ENCODE measurements at regions not wholly inside any gene's neighbourhood (a gene's known extent, or its start where the extent isn't known, plus 50 kb on each side); places are given as distances from the start of the nearest gene placed in this dataset.
A peak's percentile ranks its signal among the peaks of the same experiment; 100 is the strongest.

DNA sequence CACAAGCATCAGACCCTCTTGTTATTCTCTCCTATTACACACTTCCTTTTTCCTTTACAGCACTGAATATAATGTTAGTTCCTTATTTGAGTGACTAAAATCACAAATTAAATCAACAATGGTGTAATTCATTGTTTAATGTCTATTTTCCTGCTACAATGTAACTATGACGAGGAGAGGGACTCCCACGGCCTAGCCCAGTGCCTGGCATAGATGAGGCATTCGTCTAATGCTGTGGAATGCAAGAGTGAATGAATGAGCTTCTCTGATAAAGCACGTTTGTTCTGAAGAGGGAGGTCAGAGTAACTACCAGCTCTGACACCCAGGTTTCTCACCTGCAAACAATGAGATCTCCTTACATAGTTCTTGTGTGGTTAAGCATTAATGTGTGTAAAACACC lies 479.4 kb downstream of the OMA1 start:
- DNase-seq (ENCODE audit: low read depth) = no peak
- TF ChIP-seq CTCF (conservative IDR thresholded peaks at IDR 0.05; ENCODE audit: low read depth, low read length) = no peak

DNA sequence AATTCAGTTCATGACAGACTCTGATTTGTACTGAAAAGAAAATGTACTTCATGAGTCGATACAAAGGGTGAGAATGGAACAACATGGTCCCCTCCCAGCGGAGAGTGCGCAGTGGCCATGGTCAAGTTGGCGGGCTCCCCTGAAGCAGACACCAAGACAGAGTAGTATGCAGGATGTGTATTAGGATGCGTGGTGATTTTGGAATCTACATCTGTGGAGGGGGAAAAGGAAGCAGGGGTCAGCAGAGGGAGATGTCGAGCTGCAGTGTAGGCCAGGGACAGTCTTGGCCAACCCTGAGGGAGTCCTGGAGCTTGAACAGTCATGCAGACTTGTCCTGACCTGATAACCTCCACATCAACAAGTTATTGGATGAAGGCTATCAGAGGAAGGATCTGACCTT lies 481.0 kb downstream of the OMA1 start:
- TF ChIP-seq CTCF (conservative IDR thresholded peaks at IDR 0.05; ENCODE audit: low read depth, low read length) = peak; percentile 4
- DNase-seq (ENCODE audit: low read depth) = no peak
- H3K4me3 ChIP-seq (ENCODE audit: low read depth, low read length) = no peak overlapping the region

More for the DNA sequence above, 479.4 kb downstream of the OMA1 start:
- H3K4me3 ChIP-seq (ENCODE audit: low read depth, low read length) = no peak overlapping the region

GRCh38 chr1:58064166-58064565 lies 482.4 kb downstream of the OMA1 start:
- no peak overlapping the region for H3K4me3 ChIP-seq (ENCODE audit: low read depth, low read length)
- no peak for TF ChIP-seq CTCF (conservative IDR thresholded peaks at IDR 0.05; ENCODE audit: low read depth, low read length)
- DNase-seq (ENCODE audit: low read depth) = no peak

DNA sequence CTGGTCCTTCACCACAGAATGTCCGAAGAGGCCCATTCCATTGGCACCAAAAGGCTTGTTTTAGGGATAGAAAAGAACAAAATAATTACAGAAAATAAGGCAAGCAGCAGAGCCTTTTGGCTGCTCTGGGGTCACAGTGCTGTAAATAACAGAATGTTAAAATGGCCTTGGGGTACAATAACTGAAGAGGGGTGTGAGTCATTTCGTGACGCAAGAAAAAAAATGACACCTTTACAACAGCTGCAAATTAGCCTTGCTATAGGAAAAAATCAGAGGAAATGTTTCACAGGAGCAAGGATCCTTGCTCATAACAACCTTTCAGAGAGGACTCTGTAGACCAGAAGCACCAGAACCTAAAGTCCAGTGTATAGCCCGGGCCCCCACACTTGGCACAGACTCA lies 483.4 kb downstream of the OMA1 start:
- no peak for DNase-seq (ENCODE audit: low read depth)
- no peak for TF ChIP-seq CTCF (conservative IDR thresholded peaks at IDR 0.05; ENCODE audit: low read depth, low read length)
- H3K4me3 ChIP-seq (ENCODE audit: low read depth, low read length) = no peak overlapping the region

GRCh38 chr1:58062635-58063034 lies 483.9 kb downstream of the OMA1 start:
- TF ChIP-seq CTCF (conservative IDR thresholded peaks at IDR 0.05; ENCODE audit: low read depth, low read length) = no peak
- no peak overlapping the region for H3K4me3 ChIP-seq (ENCODE audit: low read depth, low read length)
- DNase-seq (ENCODE audit: low read depth) = peak; percentile 38

DNA sequence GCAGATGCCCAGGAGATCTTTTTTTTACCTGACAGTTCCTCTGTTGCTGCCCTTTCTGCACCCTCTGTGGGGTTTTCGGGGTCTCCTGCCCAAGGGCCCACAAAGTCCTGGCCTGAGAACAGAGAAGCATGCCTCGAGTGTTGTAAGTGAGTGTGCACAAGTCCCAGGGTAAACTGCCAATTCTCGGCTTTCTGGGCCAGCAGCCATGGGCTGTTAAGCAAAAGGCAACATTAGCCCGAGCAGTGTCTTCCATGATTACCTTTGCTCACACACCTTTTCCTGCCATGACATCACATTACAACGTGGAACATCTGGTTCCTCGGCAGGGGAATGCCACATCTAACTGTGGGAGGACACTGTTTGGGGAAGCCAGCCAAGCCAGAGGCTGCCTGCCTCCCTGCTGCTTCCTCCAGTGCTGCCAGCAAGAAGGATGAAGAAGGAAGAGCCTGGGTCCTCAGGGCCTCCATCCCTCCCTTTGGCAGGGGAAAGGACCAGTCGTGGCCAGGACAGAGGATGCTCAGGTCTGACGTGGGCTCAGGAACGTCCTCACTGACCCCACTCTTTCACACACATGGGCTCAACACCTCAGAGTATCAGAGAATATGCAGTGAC lies 485.9 kb downstream of the OMA1 start:
- DNase-seq (ENCODE audit: low read depth) = no peak
- TF ChIP-seq CTCF (conservative IDR thresholded peaks at IDR 0.05; ENCODE audit: low read depth, low read length) = no peak
- H3K4me3 ChIP-seq (ENCODE audit: low read depth, low read length) = no peak overlapping the region

GRCh38 chr1:58059789-58060188 lies 486.7 kb downstream of the OMA1 start:
- no peak for DNase-seq (ENCODE audit: low read depth)
- no peak for TF ChIP-seq CTCF (conservative IDR thresholded peaks at IDR 0.05; ENCODE audit: low read depth, low read length)
- no peak overlapping the region for H3K4me3 ChIP-seq (ENCODE audit: low read depth, low read length)
